ENCODE measurements at regions not wholly inside any gene's neighbourhood (a gene's known extent, or its start where the extent isn't known, plus 50 kb on each side); places are given as distances from the start of the nearest gene placed in this dataset.

GRCh38 chr4:31657859-31658570 lies 937.8 kb downstream of the PCDH7 start:
- H2AFZ ChIP-seq = no peak overlapping the region
- H3K4me2 ChIP-seq (ENCODE audit: low read length) = no peak overlapping the region
- no peaks in the 10 kb centered on the region for H3K36me3 ChIP-seq (ENCODE audit: control insufficient read depth, insufficient read depth, low read length)
- H3K79me2 ChIP-seq = no peaks in the 10 kb centered on the region
- no peak overlapping the region for H3K4me3 ChIP-seq (ENCODE audit: low read depth, low read length)
- TF ChIP-seq CTCF (IDR thresholded peaks at IDR 0.05) = no peak
- no peak overlapping the region for H3K27ac ChIP-seq
- no peaks in the 10 kb centered on the region for H3K27me3 ChIP-seq (ENCODE audit: control insufficient read depth, insufficient read depth, low read length)
- H3K9ac ChIP-seq = no peak overlapping the region
- H3K4me1 ChIP-seq = no peaks in the 10 kb centered on the region
- H3K9me3 ChIP-seq (ENCODE audit: control insufficient read depth, low read length) = no peaks in the 10 kb centered on the region

GRCh38 chr4:31660916-31661315 lies 940.7 kb downstream of the PCDH7 start:
- Histone ChIP-seq H3K4me3 (ENCODE audit: low read depth, low read length) (no peak overlapping the region), H3K79me2 (no peaks in the 10 kb centered on the region), H3K9me3 (ENCODE audit: control insufficient read depth, low read length) (no peaks in the 10 kb centered on the region), H3K4me2 (ENCODE audit: low read length) (no peak overlapping the region), H3K36me3 (ENCODE audit: control insufficient read depth, insufficient read depth, low read length) (no peaks in the 10 kb centered on the region), H2AFZ (no peak overlapping the region), H3K27me3 (ENCODE audit: control insufficient read depth, insufficient read depth, low read length) (no peaks in the 10 kb centered on the region), H3K9ac (no peak overlapping the region), H3K4me1 (no peaks in the 10 kb centered on the region), H3K27ac (no peak overlapping the region)
- TF ChIP-seq CTCF (IDR thresholded peaks at IDR 0.05) = no peak

- no peak overlapping the region for H2AFZ ChIP-seq
- H3K4me3 ChIP-seq (ENCODE audit: low read depth, low read length) = no peak overlapping the region
- H3K9ac ChIP-seq = no peak overlapping the region
- no peaks in the 10 kb centered on the region for H3K9me3 ChIP-seq (ENCODE audit: control insufficient read depth, low read length)
- no peaks in the 10 kb centered on the region for H3K4me1 ChIP-seq
- H3K79me2 ChIP-seq = no peaks in the 10 kb centered on the region
- no peak for TF ChIP-seq CTCF (IDR thresholded peaks at IDR 0.05)
- H3K4me2 ChIP-seq (ENCODE audit: low read length) = no peak overlapping the region
- no peaks in the 10 kb centered on the region for H3K27me3 ChIP-seq (ENCODE audit: control insufficient read depth, insufficient read depth, low read length)
- no peak overlapping the region for H3K27ac ChIP-seq
- H3K36me3 ChIP-seq (ENCODE audit: control insufficient read depth, insufficient read depth, low read length) = no peaks in the 10 kb centered on the region
Measured at GRCh38 chr4:31662951-31663350, 942.8 kb downstream of the PCDH7 start.

- Histone ChIP-seq H2AFZ (no peak overlapping the region), H3K27me3 (ENCODE audit: control insufficient read depth, insufficient read depth, low read length) (no peaks in the 10 kb centered on the region)
- TF ChIP-seq CTCF (IDR thresholded peaks at IDR 0.05) = no peak
Measured at GRCh38 chr4:31667686-31668085, 947.5 kb downstream of the PCDH7 start.

DNA sequence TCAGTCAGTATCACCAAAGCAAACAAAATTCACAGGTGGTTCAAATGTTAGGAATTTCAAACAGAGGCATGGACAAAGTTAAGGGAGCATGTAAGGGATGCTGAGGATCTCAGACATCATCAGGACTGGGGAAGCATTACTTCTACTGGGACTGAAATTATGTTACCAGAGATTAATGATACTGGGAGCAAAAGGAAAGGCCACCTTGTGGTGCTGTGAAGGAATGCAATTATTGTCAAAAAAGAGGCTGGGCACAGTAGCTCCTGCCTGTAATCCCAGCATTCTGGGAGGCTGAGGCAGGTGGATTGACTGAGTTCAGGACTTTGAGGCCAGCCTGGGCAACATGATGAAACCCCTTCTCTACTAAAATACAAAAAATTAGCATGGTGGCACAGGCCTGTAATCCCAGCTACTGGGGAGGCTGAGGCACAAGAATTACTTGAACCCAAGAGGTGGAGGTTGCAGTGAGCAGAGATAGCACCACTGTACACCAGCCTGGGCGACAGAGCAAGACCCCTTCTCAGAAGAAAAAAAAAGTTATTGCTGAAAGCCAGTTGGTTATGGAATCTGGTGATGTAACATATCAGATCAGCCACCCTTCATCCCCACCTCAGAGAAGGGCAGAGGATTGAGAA lies 954.3 kb downstream of the PCDH7 start:
- H3K4me2 ChIP-seq (ENCODE audit: low read length) = no peak overlapping the region
- no peak overlapping the region for H3K4me3 ChIP-seq (ENCODE audit: low read depth, low read length)
- no peak overlapping the region for H3K9ac ChIP-seq
- no peaks in the 10 kb centered on the region for H3K27me3 ChIP-seq (ENCODE audit: control insufficient read depth, insufficient read depth, low read length)
- no peaks in the 10 kb centered on the region for H3K4me1 ChIP-seq
- TF ChIP-seq CTCF (IDR thresholded peaks at IDR 0.05) = no peak
- no peaks in the 10 kb centered on the region for H3K79me2 ChIP-seq
- H3K27ac ChIP-seq = no peak overlapping the region
- no peaks in the 10 kb centered on the region for H3K9me3 ChIP-seq (ENCODE audit: control insufficient read depth, low read length)
- H3K36me3 ChIP-seq (ENCODE audit: control insufficient read depth, insufficient read depth, low read length) = no peaks in the 10 kb centered on the region
- H2AFZ ChIP-seq = no peak overlapping the region

More at GRCh38 chr4:31667686-31668085, 947.5 kb downstream of the PCDH7 start:
- H3K27ac ChIP-seq = no peak overlapping the region
- no peak overlapping the region for H3K9ac ChIP-seq
- H3K4me2 ChIP-seq (ENCODE audit: low read length) = no peak overlapping the region
- H3K36me3 ChIP-seq (ENCODE audit: control insufficient read depth, insufficient read depth, low read length) = no peaks in the 10 kb centered on the region
- H3K79me2 ChIP-seq = no peaks in the 10 kb centered on the region
- no peaks in the 10 kb centered on the region for H3K9me3 ChIP-seq (ENCODE audit: control insufficient read depth, low read length)
- H3K4me1 ChIP-seq = no peaks in the 10 kb centered on the region
- no peak overlapping the region for H3K4me3 ChIP-seq (ENCODE audit: low read depth, low read length)
